Chondrocyte (in vitro differentiated cells): ENCODE measurements at regions not wholly inside any gene's neighbourhood (a gene's known extent, or its start where the extent isn't known, plus 50 kb on each side); places are given as distances from the start of the nearest gene placed in this dataset.
A peak's percentile ranks its signal among the peaks of the same experiment; 100 is the strongest.

Experiments used
- DNase-seq: peaks from one replicate; pipeline ENCODE4 v3.0.0; 2021; ENCODE audit warnings: mixed read lengths, low spot score
- H3K27ac Mint-ChIP-seq: one replicate; pipeline ENCODE4 v1.8.0; 2021; ENCODE audit warnings: mild to moderate bottlenecking, moderate library complexity, mixed read lengths; ENCODE audit not compliant: unreplicated experiment
- H3K27me3 Mint-ChIP-seq: 2 replicates; pipeline ENCODE4 v1.8.0; 2021; ENCODE audit warnings: low read depth, mixed read lengths
- H3K36me3 Mint-ChIP-seq: 2 replicates; pipeline ENCODE4 v1.8.0; 2021; ENCODE audit warnings: low read depth, mixed read lengths
- H3K4me1 Mint-ChIP-seq: 2 replicates; pipeline ENCODE4 v1.8.0; 2021; ENCODE audit warnings: low read depth, mild to moderate bottlenecking, mixed read lengths
- H3K4me3 Mint-ChIP-seq: one replicate; pipeline ENCODE4 v1.8.0; 2021; ENCODE audit warnings: mild to moderate bottlenecking, moderate library complexity, mixed read lengths; ENCODE audit not compliant: unreplicated experiment
- H3K9me3 Mint-ChIP-seq: 2 replicates; pipeline ENCODE4 v1.8.0; 2021; ENCODE audit warnings: low read depth, mixed read lengths
- CTCF ChIP-seq: fragments of 200-600 bp; sonication (generic); IDR thresholded peaks from 2 replicates; pipeline ENCODE4 v1.5.0; 2021; ENCODE audit warnings: antibody characterized with exemption, mild to moderate bottlenecking, moderate library complexity

GRCh38 chr6:159376516-159377158 is 207.4 kb downstream of the FNDC1 start:
- Mint-ChIP-seq H3K36me3 (no peaks in the 10 kb centered on the region), H3K4me1 (peaks cover 19% of the 10 kb centered on the region), H3K4me3 (no peak overlapping the region), H3K27ac (peak overlapping the region; percentile 80), H3K27me3 (peaks cover 1% of the 10 kb centered on the region), H3K9me3 (peaks cover 7% of the 10 kb centered on the region)
- TF ChIP-seq CTCF, result no peak
- DNase-seq, result no peak

- Mint-ChIP-seq H3K4me3 (no peak overlapping the region), H3K4me1 (peaks cover 19% of the 10 kb centered on the region), H3K36me3 (no peaks in the 10 kb centered on the region), H3K27me3 (no peaks in the 10 kb centered on the region), H3K9me3 (peaks cover 13% of the 10 kb centered on the region), H3K27ac (no peak overlapping the region)
- no peak for TF ChIP-seq CTCF
- no peak for DNase-seq
These were observed 205.8 kb downstream of the FNDC1 start for GRCh38 chr6:159375014-159375413.

GRCh38 chr6:159373670-159374069 is 204.5 kb downstream of the FNDC1 start:
- DNase-seq, result no peak
- Mint-ChIP-seq H3K27ac (no peak overlapping the region), H3K27me3 (no peaks in the 10 kb centered on the region), H3K4me1 (peaks cover 15% of the 10 kb centered on the region), H3K36me3 (no peaks in the 10 kb centered on the region), H3K4me3 (no peak overlapping the region), H3K9me3 (peaks cover 19% of the 10 kb centered on the region)
- no peak for TF ChIP-seq CTCF

- H3K36me3 Mint-ChIP-seq, result no peaks in the 10 kb centered on the region
- no peak for DNase-seq
- peaks cover 15% of the 10 kb centered on the region for H3K4me1 Mint-ChIP-seq
- H3K27me3 Mint-ChIP-seq, result no peaks in the 10 kb centered on the region
- no peak overlapping the region for H3K27ac Mint-ChIP-seq
- TF ChIP-seq CTCF, result no peak
- H3K9me3 Mint-ChIP-seq, result peaks cover 27% of the 10 kb centered on the region
- no peak overlapping the region for H3K4me3 Mint-ChIP-seq
These were observed 203.1 kb downstream of the FNDC1 start for GRCh38 chr6:159372333-159372732.

- no peak for TF ChIP-seq CTCF
- H3K4me1 Mint-ChIP-seq, result no peaks in the 10 kb centered on the region
These were observed 191.1 kb downstream of the FNDC1 start for GRCh38 chr6:159360306-159360705.

More at GRCh38 chr6:159360306-159360705, 191.1 kb downstream of the FNDC1 start:
- Mint-ChIP-seq H3K36me3 (no peaks in the 10 kb centered on the region), H3K9me3 (peaks cover 4% of the 10 kb centered on the region), H3K27ac (no peak overlapping the region), H3K27me3 (peaks cover 4% of the 10 kb centered on the region), H3K4me3 (no peak overlapping the region)
- DNase-seq, result no peak
